Bronchial epithelial cell (primary cell): ENCODE measurements at regions not wholly inside any gene's neighbourhood (a gene's known extent, or its start where the extent isn't known, plus 50 kb on each side); places are given as distances from the start of the nearest gene placed in this dataset.
"Not testable (repeated sequence)": the region's sequence is repeated elsewhere in the genome, so short reads cannot be mapped to it uniquely, and the experiment has no call there.

Source experiments
- DNase-seq: peaks from one replicate; pipeline ENCODE4 v3.0.0-alpha.2; 2010; ENCODE audit warnings: low read depth
- FAIRE-seq: peaks from 2 replicates; lab custom pipeline; 2011; peaks lifted over from hg19 to GRCh38; lab: Jason Lieb, UNC
- H3K27me3 ChIP-seq: 2 replicates; pipeline ENCODE4 v1.5.1; 2011; ENCODE audit warnings: low read length; ENCODE audit not compliant: control insufficient read depth, insufficient read depth
- H3K36me3 ChIP-seq: 2 replicates; pipeline ENCODE4 v1.5.1; 2011; ENCODE audit warnings: low read length; ENCODE audit not compliant: control insufficient read depth, insufficient read depth
- H3K4me3 ChIP-seq: 2 replicates; pipeline ENCODE4 v1.5.1; 2011; ENCODE audit warnings: mild to moderate bottlenecking, low read depth, low read length, control low read depth
- CTCF ChIP-seq: IDR thresholded peaks from 2 replicates; pipeline ENCODE4 v1.5.1; 2011; ENCODE audit warnings: mild to moderate bottlenecking, moderate library complexity, low read length, control low read depth, inconsistent platforms; ENCODE audit not compliant: insufficient read depth, severe bottlenecking

GRCh38 chr15:39255760-39256159 lies 325.1 kb upstream of the THBS1 start:
- Histone ChIP-seq H3K27me3 (no peaks in the 10 kb centered on the region), H3K36me3 (no peaks in the 10 kb centered on the region), H3K4me3 (no peak overlapping the region)
- FAIRE-seq: no peak
- TF ChIP-seq CTCF: no peak
- no peak for DNase-seq

- DNase-seq (no peak), FAIRE-seq (no peak)
- TF ChIP-seq CTCF: no peak
- H3K27me3 ChIP-seq: no peaks in the 10 kb centered on the region
- no peak overlapping the region for H3K4me3 ChIP-seq
- no peaks in the 10 kb centered on the region for H3K36me3 ChIP-seq
Observed at GRCh38 chr15:39260391-39260790, 320.5 kb upstream of the THBS1 start.

GRCh38 chr15:39260791-39261190 lies 320.1 kb upstream of the THBS1 start:
- H3K27me3 ChIP-seq: no peaks in the 10 kb centered on the region
- no peak for FAIRE-seq
- H3K4me3 ChIP-seq: no peak overlapping the region
- TF ChIP-seq CTCF: no peak
- DNase-seq: no peak
- H3K36me3 ChIP-seq: no peaks in the 10 kb centered on the region

- H3K4me3 ChIP-seq, H3K36me3 ChIP-seq, H3K27me3 ChIP-seq, DNase-seq, FAIRE-seq: not testable (repeated sequence)
Observed at GRCh38 chr15:39261397-39262183, 319.3 kb upstream of the THBS1 start.

- H3K4me3 ChIP-seq, FAIRE-seq, H3K36me3 ChIP-seq, H3K27me3 ChIP-seq, DNase-seq: not testable (repeated sequence)
Observed at GRCh38 chr15:39262995-39263772, 317.7 kb upstream of the THBS1 start.

- H3K4me3 ChIP-seq: no peak overlapping the region
- H3K36me3 ChIP-seq: no peaks in the 10 kb centered on the region
- FAIRE-seq (no peak), DNase-seq (peak; percentile 42)
- H3K27me3 ChIP-seq: no peaks in the 10 kb centered on the region
- TF ChIP-seq CTCF: no peak
Observed at GRCh38 chr15:39265261-39265660, 315.6 kb upstream of the THBS1 start.
